Keratinocyte (primary cell): ENCODE measurements at regions not wholly inside any gene's neighbourhood (a gene's known extent, or its start where the extent isn't known, plus 50 kb on each side); places are given as distances from the start of the nearest gene placed in this dataset.
A peak's percentile ranks its signal among the peaks of the same experiment; 100 is the strongest.

Source experiments
- EZH2 ChIP-seq: IDR thresholded peaks from one replicate; pipeline ENCODE4 v1.6.1; 2012; ENCODE audit warnings: inconsistent platforms, mild to moderate bottlenecking, low read length, moderate library complexity
- TF ChIP-seq, protein P1 (sequence below), 3 experiments: IDR thresholded peaks in 1 of 3; conservative IDR thresholded peaks in 1 of 3; optimal IDR thresholded peaks in 1 of 3; 2 replicates in 2 of 3; 3 replicates in 1 of 3; pipeline versions ENCODE3 to v1.5.1; 2011; ENCODE audit warnings: low read length in 3 of 3, mild to moderate bottlenecking in 3 of 3, moderate library complexity in 2 of 3, control low read depth in 1 of 3, inconsistent platforms in 1 of 3; ENCODE audit not compliant: insufficient read depth in 2 of 3; ENCODE audit errors: extremely low read depth in 1 of 3

DNA sequence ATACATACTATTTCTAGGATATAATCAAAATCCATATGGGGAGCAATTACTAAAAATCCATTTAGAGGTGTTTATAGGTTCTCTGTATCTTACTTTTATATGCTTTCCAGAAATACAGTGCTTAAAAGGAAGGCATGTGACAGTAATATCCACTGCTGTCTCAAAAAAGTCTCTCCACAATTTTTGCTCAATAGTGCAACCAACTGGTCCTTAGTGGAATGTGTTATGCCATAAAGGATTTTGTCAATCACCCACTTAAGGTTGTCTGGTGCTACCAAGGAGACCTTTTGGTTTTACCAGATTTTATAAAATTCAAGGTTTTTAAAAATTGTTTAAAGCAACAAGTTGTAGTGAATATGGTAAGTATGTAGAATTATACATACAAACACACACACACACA lies 328.5 kb upstream of the DSEL start:
- TF ChIP-seq, protein P1, sequence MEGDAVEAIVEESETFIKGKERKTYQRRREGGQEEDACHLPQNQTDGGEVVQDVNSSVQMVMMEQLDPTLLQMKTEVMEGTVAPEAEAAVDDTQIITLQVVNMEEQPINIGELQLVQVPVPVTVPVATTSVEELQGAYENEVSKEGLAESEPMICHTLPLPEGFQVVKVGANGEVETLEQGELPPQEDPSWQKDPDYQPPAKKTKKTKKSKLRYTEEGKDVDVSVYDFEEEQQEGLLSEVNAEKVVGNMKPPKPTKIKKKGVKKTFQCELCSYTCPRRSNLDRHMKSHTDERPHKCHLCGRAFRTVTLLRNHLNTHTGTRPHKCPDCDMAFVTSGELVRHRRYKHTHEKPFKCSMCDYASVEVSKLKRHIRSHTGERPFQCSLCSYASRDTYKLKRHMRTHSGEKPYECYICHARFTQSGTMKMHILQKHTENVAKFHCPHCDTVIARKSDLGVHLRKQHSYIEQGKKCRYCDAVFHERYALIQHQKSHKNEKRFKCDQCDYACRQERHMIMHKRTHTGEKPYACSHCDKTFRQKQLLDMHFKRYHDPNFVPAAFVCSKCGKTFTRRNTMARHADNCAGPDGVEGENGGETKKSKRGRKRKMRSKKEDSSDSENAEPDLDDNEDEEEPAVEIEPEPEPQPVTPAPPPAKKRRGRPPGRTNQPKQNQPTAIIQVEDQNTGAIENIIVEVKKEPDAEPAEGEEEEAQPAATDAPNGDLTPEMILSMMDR (optimal IDR thresholded peaks at IDR 0.05 in 1 of 3, IDR thresholded peaks at IDR 0.05 in 1 of 3, conservative IDR thresholded peaks at IDR 0.05 in 1 of 3; ENCODE audit: extremely low read depth in 1 of 3, insufficient read depth in 2 of 3, low read length in 3 of 3) = peak in 2 of 3 experiments; percentile 19 to 27
- no peak for TF ChIP-seq EZH2
